HG02870 (cell line): ENCODE measurements at regions not wholly inside any gene's neighbourhood (a gene's known extent, or its start where the extent isn't known, plus 50 kb on each side); places are given as distances from the start of the nearest gene placed in this dataset.

Experiments used
- ATAC-seq: cut with Tn5 transposase; IDR thresholded peaks from one replicate; pipeline ENCODE4 v1.9.1; 2021; ENCODE audit warnings: mild to moderate bottlenecking, moderate library complexity; ENCODE audit not compliant: unreplicated experiment

DNA sequence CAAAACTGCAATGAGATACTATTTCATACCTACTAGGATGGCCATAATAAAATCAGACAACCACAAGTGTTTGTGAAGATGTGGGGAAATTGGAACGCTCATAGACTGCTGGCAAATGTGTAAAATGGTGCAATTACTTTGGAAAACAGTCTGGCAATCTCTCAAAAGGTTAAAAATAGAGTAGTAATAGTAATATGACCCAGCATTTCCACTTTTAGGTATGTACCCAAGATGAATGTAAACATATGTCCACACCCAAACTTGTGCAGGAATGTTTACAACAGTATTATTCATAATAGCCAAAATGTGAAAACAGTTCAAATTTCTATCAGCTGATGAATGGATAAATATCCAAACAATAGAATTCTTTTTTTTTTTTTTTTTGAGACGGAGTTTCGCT lies 731.6 kb upstream of the ANKRD30A start:
- ATAC-seq, result no peak

DNA sequence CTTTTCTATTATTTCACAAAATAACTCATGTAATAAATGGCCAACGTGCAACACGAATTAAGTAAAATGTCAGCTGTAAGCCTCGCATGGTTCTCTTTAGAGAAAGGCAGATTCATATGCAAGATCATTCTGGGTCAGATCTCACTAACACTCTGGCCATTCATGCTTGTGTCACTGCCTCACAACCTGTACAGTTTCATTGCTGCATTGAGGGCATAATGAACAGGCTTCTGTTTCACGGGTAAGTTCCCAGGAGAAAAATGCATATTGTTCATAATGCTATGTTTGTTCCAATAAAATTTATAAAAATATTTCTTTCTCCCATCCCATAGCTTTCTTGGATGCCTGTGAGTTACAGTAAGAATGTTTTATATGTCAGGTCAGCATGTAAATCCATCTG lies 734.0 kb upstream of the ANKRD30A start:
- no peak for ATAC-seq

DNA sequence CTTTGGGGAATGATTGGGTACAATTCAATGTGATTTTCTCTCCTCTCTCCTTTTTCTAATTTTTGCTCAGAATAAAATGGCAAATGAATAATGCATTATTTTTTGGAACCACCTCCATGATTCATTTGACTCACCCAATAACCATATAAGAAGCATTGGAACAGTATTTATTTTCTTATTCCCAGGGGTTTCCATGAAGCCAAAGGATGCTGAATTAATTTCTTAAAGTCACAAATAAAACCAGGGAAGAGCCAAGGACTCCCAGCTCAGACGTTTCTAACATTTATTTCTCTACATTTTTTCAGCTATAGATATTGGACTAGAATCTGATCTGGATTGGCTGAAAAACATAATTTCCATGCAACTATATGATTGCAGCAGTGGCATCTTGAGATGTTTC lies 735.2 kb upstream of the ANKRD30A start:
- no peak for ATAC-seq

DNA sequence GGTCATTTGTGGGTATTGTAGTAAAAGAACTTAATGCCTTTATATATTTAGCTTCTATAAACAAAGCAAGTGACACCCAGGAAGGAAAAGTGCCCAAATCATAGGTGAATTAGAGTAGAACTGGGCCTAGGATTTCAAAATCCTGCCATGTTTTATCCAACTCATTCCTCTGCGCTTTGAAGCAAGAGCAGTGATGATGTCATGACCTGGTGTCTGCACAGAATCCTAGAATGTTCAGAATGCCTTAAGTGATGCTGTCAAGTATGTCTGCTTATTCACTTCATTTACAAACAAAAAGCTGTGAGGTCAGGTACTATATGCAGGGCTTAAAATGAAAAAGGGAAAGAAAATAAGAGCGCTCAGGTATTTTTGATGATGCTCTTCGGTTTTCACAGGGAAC lies 737.2 kb upstream of the ANKRD30A start:
- no peak for ATAC-seq

DNA sequence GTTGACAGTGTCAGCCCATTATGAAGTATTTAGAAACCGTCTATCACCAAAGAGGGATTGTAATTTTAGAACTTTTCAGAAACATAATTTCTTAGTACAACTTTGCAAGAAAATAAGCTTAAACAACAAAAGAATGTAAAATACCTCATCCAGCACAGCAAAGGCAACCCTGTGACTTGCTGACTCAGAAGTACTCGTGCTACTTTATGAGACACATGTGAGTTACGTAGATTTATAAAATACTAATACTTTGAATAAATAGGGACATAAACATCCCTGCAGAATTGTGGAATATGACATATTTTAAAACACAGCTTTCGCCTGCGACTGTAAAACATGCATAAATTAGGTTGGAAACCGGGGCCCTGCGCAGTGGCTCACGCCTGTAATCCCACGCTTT lies 739.7 kb upstream of the ANKRD30A start:
- no peak for ATAC-seq

DNA sequence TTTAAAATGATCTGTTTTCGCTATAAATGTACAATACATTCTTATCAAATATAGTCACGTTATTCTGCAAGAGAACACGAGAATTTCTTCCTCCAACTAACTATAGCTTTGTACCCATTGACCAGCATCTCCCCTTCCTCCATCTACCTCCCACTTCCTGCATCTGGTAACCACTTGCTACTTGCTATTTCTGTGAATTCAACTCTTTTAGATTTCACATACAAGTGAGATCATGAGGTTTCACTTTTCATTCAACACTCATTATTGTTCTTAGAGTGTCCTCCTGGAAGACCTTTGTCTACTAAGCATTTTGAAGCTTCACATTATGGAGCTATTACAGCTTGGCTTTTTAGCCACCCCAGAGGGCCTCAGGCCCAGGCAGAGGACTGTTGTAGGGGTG lies 741.3 kb upstream of the FZD8 start:
- no peak for ATAC-seq

DNA sequence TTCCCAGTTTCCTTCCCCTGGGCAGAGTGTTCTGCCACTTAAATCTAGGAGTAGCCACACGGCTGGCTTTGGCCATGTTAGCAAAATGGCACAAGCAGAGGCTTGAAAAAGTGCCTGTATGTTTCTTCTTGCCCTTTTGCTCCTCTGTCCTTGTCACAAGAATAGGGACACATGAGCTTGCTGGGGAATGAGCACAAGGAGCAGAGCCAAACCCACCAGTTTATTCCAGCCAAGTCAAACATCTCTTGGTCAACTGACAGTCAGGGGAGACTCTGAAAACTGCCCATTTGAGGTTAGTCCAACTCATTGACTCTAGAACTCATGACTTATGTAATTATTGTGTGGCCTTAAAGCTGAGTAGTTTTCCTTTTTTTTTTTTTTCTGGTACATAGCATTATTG lies 739.7 kb upstream of the FZD8 start:
- ATAC-seq, result no peak

DNA sequence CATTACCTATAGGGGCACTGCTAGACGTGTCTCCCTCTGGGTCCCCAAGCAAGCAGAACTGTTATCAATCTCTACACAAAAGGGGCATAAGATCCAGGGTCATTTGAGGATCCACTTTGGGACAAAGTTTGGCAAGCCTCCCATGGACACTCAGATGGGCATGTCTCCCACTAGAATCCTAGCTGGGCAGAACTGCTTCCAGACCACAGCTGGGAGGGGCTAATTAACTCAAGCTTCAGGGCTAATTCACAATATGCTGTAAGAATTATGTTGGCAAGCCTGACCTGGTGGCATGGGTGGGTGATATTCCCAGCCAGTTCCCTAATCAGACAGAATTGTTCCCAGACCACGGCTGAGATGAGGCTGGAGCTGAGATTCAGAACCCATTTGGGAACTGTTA lies 738.4 kb upstream of the FZD8 start:
- ATAC-seq, result no peak

DNA sequence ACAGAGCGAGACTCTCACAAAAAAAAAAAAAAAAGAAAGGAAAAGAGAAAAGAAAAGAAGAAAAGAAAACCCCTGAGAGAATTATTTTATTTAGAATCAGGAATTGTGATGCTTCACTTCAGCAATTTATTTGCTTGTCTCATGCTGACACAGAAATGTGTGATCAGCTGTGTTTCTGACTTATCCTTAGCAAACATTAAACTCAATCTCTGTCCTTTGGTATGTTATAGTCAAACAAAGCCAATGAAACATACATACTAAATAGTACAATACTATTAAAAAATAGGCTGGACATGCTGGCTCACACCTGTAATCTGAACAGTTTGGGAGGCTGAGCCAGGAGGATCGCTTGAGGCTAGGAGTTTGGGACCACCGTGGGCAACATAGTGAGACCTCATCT lies 733.0 kb upstream of the FZD8 start:
- ATAC-seq, result no peak

DNA sequence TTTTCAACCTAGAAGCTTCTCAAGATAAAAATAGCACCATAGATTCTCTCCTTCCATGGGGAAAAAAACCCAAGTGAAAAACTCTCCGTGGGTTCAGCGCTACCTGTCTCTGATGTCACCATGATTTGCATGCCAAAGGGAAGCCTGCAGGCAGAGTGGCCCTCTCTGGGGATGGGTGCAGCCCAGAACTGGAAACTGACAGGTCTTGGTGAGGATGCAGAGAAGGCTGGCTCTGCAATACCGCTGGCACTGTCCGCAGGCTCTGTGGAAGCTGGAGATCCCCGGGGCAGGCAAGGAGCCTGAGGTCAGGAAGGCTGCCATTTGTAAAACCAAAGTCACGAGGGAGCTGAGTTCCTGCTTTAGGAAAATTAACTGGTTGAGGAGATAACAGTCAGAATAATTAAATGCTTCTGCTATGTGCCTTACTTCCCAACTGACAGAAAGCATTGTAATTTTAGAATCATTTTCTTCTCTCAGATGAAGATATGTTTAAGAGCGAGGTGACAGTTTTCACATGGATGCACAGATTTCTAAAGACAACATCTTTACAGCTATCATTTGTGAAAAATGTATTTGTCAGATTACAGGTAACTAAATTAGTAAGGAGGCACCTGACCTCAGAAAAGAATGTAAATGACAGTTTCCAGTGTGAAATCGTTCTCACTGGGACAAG lies 731.5 kb upstream of the FZD8 start:
- ATAC-seq, result no peak

DNA sequence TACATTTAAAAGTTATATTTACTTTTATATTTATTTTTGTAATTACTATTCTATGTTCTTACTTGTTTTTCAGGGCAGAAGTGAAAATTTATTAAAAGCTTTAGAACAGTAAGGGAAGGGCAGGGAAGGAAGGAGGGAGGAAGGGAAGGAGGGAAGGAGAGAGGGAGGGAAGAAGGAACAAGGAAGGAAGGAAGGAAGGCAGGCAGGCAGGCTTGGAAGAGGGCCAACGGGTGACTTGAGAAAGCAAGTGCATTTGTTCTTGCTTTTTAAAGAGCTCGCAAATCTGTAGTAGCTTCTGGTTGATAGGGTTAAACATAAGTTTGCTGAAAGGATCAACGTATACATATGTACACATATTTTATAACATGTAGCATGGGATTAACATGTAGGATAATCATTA lies 725.3 kb upstream of the FZD8 start:
- no peak for ATAC-seq

DNA sequence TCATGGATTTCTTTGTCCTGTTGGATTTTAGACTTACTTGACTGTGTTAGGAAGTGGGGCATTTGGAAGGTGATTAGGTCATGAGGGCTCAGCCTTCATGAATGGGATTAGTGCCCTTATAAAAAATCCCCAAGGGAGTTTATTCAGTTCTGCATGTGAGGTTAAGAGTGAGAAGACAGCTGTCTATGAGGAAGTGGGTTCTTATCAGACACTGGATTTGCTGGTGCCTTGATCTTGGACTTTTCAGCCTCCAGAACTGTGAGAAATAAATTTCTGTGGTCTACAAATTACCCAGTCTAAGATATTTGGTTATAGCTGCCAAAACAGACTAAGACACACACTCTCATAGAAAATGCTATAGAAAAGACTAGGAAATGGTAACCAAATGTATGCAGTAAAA lies 724.7 kb upstream of the FZD8 start:
- ATAC-seq, result no peak

DNA sequence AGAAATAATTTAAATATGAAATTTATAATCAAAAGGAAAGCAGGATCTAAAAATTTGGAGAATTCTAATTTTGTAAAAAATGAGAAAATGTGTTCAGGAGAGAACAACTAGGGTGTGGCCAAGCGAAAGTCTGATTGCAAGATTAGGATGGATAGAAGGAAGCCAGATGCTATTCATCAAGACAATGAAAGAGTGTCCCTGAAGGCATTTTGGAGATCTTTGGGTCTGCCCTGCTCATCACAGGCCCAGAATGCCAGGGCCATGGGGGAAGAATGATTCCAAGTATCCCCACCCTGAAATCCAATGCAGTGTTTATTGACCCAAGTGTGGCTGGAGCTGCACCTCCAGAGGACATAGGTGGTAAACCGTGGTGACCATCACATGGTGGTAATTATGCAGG lies 724.0 kb upstream of the FZD8 start:
- ATAC-seq, result no peak

DNA sequence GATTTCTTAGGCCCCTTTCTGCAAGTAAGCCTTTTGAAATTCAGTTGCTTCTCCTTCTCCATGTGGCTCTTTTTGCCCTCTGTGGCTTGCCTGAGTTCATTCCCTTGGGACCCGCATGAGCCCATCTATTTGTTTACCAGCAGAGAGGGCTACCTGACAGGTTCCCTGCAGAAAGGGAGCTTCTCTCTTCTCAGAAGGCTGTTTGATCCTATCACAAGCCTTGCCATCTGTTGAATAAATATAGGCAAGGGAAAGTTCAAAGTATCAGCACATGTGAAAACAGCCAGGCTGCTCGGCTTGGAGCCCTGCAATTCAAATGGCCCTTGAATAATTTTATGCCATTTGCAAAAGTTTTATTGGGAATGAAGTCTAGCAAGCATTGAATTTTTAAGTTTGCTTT lies 720.2 kb upstream of the FZD8 start:
- no peak for ATAC-seq

DNA sequence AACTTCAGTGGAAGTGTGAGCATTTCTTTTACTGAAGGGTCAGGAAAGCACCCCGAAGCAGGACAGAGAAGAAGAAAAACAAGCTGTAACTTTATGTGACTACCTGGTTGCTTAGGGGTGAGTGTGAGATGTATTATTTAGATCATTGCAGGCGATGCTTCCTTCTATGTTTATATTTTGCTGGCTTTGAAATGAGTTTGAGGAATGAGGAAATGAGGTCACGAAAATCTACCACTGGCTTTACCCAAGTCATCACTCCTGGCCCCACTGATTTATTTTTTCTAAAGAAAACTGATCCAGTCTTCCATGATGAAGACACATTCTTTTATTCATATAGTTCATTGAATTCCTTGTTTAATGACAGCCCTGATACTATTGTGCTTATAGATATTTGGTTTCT lies 716.6 kb upstream of the FZD8 start:
- no peak for ATAC-seq

DNA sequence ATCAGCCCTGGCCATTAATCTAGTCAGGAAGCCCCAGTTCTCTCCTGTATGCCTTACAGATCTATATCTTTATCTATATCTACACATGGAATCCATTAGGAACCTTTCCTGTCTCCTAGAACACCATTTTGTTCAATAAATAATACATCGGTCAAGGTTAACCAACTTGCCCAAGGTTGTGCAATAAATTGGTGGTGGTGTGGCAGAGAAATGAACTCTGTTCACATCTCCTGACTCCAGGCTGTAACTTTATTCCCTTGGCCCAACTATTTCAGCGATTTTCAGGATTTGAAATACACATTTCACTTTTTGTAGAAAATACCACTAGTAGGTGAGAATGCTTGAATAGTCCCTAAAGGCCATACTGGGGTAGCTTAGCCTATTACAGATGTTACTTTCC lies 712.5 kb upstream of the FZD8 start:
- no peak for ATAC-seq

DNA sequence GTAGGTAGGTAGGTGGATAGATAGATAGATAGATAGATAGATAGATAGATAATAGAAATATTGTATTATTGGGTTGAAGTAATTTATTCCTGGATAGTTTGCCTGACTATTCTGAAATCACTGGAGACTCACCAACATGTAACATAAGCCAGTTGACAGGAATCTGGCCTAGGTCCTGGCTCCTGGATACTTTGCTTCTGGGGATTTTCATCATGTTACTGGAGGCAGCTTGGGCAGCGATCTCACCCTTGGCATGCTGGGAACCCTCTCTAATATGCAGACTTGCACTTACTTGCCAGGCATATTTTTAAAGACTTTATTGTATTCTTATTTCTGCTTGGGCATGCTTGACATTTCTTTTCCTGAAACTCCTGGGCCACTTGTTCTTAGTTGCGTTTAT lies 709.1 kb upstream of the FZD8 start:
- no peak for ATAC-seq

DNA sequence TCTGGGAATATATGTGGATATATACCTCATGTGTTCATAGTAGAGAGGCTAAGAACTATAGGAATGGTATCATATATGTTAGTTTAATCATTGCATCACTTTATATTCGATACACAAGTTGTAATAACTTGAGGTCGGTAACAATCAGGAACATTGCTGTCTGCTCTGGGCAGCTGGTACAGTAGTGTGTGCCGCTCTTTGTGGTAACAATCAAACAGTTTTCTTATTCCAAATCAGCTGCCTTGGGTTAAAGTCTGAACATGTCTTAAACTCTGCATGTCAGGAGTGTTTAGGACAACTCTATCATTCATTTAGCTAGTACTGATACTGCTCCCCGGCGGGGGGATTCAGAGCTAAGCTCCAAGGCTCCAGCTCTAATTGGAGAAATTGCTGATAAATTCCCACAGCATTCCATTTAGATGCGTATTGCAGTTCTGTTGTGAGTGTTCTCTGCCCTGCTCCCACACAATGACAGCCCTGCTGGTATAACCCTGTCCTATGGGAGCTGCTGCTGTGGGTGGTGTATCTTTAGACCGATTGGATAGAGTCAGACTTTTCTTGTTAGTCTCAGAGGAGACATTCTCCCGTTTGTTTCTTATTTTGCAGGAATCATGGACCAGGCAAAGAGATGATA lies 707.5 kb upstream of the FZD8 start:
- ATAC-seq, result no peak

DNA sequence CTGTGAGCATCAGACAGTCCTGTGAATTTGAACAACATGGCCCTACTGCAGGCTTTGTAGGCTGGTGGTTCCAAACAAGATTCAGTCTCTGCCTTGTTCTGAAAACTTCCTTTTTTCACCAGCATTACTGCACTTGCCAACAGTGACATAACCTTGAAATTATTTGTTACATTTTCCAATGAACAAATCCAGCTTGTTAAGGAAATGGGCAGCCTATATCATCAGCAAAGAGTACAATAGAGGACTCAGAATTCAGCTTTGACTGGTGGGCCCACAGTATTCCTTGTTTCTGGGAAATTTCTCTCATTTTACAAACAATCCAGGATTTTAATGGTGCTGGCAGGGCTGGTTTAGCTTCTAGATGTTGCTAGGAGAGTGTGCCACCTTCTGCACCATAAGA lies 703.7 kb upstream of the FZD8 start:
- no peak for ATAC-seq

DNA sequence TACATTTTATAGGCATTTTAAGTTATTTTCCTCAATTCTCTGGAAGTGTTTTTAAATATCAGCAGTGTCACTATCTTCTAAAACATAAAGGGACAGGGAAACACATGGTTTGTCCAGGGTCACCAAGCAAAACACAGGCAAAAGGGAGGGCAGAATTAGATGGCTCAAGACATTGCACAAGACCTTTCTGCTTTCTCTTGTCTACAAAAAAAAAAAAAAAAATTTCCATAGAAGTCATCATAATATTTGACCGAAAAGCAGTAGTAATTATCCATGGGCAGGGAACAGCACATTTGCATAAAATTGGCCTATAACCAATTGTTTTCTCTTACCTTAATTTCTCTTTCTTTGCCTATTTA lies 703.1 kb upstream of the FZD8 start:
- ATAC-seq, result no peak

DNA sequence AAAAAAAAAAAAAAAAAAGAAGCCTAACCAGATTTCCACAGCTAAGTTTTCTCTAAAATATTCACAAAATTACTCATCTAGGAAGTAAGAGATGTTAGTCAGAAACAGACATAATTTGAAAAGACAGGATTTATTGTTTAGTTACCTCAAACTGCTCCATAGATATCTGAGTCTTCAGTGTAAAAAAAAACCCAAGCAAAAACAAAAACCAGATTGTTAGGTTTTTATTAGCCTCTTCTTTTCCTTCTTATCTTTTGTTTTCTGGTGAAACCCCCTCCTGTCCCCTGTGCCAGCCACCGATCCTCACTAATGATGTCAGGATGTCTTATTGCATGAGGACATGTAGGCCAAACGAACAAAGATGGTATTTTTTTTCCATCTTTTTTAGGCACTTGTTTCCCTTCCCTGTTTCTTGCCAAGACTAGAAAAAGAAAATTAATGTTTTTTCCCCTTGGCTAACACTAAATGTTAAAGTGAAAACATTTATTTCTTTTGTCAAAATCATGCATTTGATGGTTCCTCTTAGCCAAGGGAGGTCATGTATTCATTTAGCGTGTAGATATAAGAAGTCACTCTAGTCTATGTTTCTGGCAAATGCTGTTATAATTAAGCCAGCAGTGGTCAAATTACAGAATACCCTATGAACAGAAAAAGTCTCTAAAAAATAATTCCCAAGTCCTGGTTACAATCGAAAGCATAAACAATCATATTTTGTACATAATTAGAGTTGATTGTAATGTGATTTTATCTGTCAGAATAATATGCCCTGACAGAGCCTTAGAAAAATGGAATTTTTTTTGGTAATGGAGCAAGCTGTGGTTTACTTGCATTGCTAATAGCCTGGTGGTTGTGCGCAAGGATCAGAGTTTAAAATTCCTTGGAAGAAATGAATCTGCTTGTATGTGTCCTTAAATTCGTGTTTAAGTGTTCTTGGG lies 702.4 kb upstream of the FZD8 start:
- no peak for ATAC-seq

DNA sequence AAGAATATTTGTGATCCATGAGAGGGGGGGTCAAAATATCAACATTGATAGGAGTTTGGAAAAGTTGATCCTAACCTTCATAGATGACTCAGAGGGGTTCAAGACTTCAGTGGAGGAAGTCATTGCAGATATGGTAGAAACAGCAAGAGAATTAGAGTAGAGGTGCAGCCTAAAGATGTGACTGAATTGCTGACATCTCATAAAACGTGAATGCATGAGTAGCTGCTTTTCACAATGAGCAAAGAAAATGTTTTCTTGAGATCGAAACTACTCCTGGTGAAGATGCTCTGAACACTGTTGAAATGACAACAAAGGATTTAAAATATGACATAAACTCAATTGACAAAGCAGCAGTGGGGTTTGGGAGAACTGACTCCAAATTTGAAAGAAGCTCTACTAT lies 700.7 kb upstream of the FZD8 start:
- ATAC-seq, result no peak
